Glutamatergic neuron (in vitro differentiated cells): ENCODE measurements at regions not wholly inside any gene's neighbourhood (a gene's known extent, or its start where the extent isn't known, plus 50 kb on each side); places are given as distances from the start of the nearest gene placed in this dataset.

ENCODE experiments used
- DNase-seq: peaks from one replicate; pipeline ENCODE4 v3.0.0; 2022
- H3K27ac Mint-ChIP-seq: one replicate; pipeline ENCODE4 v1.8.0; 2020; ENCODE audit warnings: mild to moderate bottlenecking, mixed read lengths, inconsistent platforms; ENCODE audit not compliant: unreplicated experiment
- H3K27me3 Mint-ChIP-seq: one replicate; pipeline ENCODE4 v1.8.0; 2020; ENCODE audit warnings: mild to moderate bottlenecking, moderate library complexity, mixed read lengths, inconsistent platforms; ENCODE audit not compliant: unreplicated experiment
- H3K36me3 Mint-ChIP-seq: one replicate; pipeline ENCODE4 v1.8.0; 2020; ENCODE audit warnings: mild to moderate bottlenecking, mixed read lengths, inconsistent platforms; ENCODE audit not compliant: unreplicated experiment
- H3K4me1 Mint-ChIP-seq: one replicate; pipeline ENCODE4 v1.8.0; 2020; ENCODE audit warnings: mild to moderate bottlenecking, low read depth, mixed read lengths, inconsistent platforms; ENCODE audit not compliant: unreplicated experiment
- H3K4me3 Mint-ChIP-seq: one replicate; pipeline ENCODE4 v1.8.0; 2020; ENCODE audit warnings: mild to moderate bottlenecking, mixed read lengths, inconsistent platforms; ENCODE audit not compliant: unreplicated experiment
- H3K9me3 Mint-ChIP-seq: one replicate; pipeline ENCODE4 v1.8.0; 2020; ENCODE audit warnings: mild to moderate bottlenecking, moderate library complexity, mixed read lengths, inconsistent platforms; ENCODE audit not compliant: unreplicated experiment
- TF ChIP-seq, protein P1 (sequence below): fragments of 200-600 bp; sonication (generic); IDR thresholded peaks from one replicate; pipeline ENCODE4 v1.5.0; 2021; ENCODE audit not compliant: partially characterized antibody, unreplicated experiment

GRCh38 chr7:115822801-115823200 lies 207.8 kb downstream of the TFEC start:
- no peaks in the 10 kb centered on the region for H3K4me1 Mint-ChIP-seq
- H3K36me3 Mint-ChIP-seq = no peaks in the 10 kb centered on the region
- no peaks in the 10 kb centered on the region for H3K9me3 Mint-ChIP-seq
- H3K4me3 Mint-ChIP-seq = no peak overlapping the region
- no peak for DNase-seq
- TF ChIP-seq, protein P1, sequence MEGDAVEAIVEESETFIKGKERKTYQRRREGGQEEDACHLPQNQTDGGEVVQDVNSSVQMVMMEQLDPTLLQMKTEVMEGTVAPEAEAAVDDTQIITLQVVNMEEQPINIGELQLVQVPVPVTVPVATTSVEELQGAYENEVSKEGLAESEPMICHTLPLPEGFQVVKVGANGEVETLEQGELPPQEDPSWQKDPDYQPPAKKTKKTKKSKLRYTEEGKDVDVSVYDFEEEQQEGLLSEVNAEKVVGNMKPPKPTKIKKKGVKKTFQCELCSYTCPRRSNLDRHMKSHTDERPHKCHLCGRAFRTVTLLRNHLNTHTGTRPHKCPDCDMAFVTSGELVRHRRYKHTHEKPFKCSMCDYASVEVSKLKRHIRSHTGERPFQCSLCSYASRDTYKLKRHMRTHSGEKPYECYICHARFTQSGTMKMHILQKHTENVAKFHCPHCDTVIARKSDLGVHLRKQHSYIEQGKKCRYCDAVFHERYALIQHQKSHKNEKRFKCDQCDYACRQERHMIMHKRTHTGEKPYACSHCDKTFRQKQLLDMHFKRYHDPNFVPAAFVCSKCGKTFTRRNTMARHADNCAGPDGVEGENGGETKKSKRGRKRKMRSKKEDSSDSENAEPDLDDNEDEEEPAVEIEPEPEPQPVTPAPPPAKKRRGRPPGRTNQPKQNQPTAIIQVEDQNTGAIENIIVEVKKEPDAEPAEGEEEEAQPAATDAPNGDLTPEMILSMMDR = no peak
- H3K27ac Mint-ChIP-seq = no peak overlapping the region
- no peaks in the 10 kb centered on the region for H3K27me3 Mint-ChIP-seq

DNA sequence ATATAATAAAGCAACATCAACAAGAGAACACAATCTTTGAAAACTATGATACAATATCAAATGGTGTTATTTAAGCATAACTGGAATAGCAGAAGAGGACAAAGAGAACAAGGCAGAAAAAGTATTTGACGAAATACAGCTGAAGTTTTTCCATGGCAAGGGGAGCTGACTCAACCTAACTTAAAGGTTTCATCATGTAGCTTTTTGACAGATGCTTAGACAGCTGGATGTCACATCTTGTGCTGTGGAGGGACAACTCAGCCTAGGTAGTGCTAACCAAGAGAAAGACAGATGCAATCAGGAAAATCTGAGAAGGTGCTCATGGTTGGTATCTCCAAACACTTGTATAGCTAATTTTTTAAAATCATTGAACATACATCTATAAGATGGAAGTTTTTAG lies 208.2 kb downstream of the TFEC start:
- Mint-ChIP-seq H3K27ac (no peak overlapping the region), H3K4me1 (no peaks in the 10 kb centered on the region), H3K9me3 (no peaks in the 10 kb centered on the region), H3K4me3 (no peak overlapping the region), H3K36me3 (no peaks in the 10 kb centered on the region), H3K27me3 (no peaks in the 10 kb centered on the region)
- DNase-seq = no peak
- TF ChIP-seq, protein P1 = no peak

DNA sequence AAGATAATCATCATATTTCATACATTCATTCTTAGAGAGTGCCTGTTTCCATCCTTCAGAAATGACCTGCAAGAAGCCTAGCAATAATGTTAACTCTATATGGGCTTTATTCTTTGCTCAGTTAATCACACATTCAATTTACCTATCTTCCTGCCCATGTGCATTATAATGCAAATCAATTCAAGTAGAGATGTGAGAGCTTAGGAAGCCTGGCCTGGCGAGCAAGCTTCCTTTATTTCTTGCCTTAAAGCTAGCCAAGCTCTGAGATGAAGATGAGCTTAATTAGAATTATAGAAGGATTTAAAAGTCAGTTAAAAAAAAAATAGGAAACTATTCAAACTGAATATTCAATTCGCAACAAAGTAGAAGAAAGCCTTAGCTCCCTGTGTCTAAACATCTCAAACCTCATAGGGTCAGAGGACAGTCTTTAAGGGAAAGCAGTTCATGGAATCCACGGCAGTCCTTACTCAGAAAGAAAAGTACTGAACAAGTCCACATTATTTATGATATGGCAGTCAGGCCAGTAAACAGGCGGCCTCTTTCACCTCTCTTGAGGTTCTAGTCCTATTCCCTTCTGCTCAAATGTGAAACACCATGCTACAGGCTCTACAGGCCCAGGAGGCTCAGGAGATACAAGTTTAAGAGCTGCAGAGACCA lies 214.1 kb downstream of the TFEC start:
- H3K4me3 Mint-ChIP-seq = no peak overlapping the region
- no peaks in the 10 kb centered on the region for H3K9me3 Mint-ChIP-seq
- peaks cover 3% of the 10 kb centered on the region for H3K4me1 Mint-ChIP-seq
- TF ChIP-seq, protein P1 = no peak
- DNase-seq = no peak
- no peaks in the 10 kb centered on the region for H3K36me3 Mint-ChIP-seq
- H3K27ac Mint-ChIP-seq = no peak overlapping the region
- no peaks in the 10 kb centered on the region for H3K27me3 Mint-ChIP-seq

DNA sequence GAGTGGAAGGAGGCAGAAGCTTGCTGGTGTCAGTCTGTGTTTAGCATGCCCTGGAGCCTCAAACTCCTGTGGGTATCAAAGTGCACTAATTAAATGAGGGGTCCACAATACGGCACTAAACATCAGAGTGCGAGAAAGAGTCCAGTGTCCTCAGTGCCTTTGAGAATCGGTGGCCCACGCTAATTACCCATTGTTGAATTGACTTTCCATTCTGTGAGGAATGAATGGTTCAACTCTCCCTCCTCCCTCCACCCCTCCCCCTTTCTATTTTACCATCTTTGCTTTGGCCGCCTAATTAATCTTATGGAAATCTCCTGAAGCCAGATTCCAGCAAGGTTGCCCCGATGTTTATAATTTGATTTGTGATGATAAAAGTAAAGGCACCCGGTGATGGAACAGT lies 217.8 kb downstream of the TFEC start:
- no peaks in the 10 kb centered on the region for H3K27me3 Mint-ChIP-seq
- H3K4me3 Mint-ChIP-seq = no peak overlapping the region
- peaks cover 7% of the 10 kb centered on the region for H3K4me1 Mint-ChIP-seq
- no peaks in the 10 kb centered on the region for H3K36me3 Mint-ChIP-seq
- TF ChIP-seq, protein P1 = no peak
- no peak overlapping the region for H3K27ac Mint-ChIP-seq
- peak; percentile 21 for DNase-seq
- no peaks in the 10 kb centered on the region for H3K9me3 Mint-ChIP-seq

DNA sequence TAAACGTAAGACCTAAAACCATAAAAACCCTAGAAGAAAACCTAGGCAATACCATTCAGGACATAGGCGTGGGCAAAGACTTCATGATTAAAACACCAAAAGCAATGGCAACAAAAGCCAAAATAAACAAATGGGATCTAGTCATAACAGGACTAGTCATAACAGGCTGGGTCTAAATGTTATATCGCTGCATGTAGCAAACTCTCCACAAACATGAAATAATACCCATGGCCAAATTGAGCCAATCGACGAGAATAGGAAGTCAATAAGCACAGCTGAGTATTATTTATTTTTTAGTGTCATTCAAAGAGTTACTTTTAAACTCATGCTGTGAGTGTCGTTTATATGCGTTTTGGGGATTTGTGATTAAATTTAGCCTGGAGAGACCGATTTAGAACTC lies 225.1 kb downstream of the TFEC start:
- peaks cover 1% of the 10 kb centered on the region for H3K27me3 Mint-ChIP-seq
- TF ChIP-seq, protein P1 = no peak
- H3K27ac Mint-ChIP-seq = no peak overlapping the region
- no peaks in the 10 kb centered on the region for H3K9me3 Mint-ChIP-seq
- DNase-seq = no peak
- no peak overlapping the region for H3K4me3 Mint-ChIP-seq
- no peaks in the 10 kb centered on the region for H3K4me1 Mint-ChIP-seq
- no peaks in the 10 kb centered on the region for H3K36me3 Mint-ChIP-seq
